Stimulated activated naive CD8-positive, alpha-beta T cell treated with anti-CD3 and anti-CD28 coated beads, Interleukin-15, Interleukin-2, amounts not matched to agents 100 ng/mL and 50 ng/mL, for 24 hours (primary cell): ENCODE measurements at regions not wholly inside any gene's neighbourhood (a gene's known extent, or its start where the extent isn't known, plus 50 kb on each side); places are given as distances from the start of the nearest gene placed in this dataset.

Experiments
- H3K27ac Mint-ChIP-seq: one replicate; pipeline ENCODE4 v1.8.0; 2021; ENCODE audit warnings: mild to moderate bottlenecking, mixed read lengths
- H3K27me3 Mint-ChIP-seq: one replicate; pipeline ENCODE4 v1.8.0; 2021; ENCODE audit warnings: mixed read lengths
- H3K36me3 Mint-ChIP-seq: one replicate; pipeline ENCODE4 v1.8.0; 2021; ENCODE audit warnings: low read depth, mixed read lengths
- H3K4me1 Mint-ChIP-seq: one replicate; pipeline ENCODE4 v1.8.0; 2021; ENCODE audit warnings: low read depth, mixed read lengths
- H3K4me3 Mint-ChIP-seq: one replicate; pipeline ENCODE4 v1.8.0; 2021; ENCODE audit warnings: mild to moderate bottlenecking, mixed read lengths
- H3K9me3 Mint-ChIP-seq: one replicate; pipeline ENCODE4 v1.8.0; 2021; ENCODE audit warnings: mixed read lengths

GRCh38 chr18:78583739-78584458 is 395.7 kb upstream of the SALL3 start:
- Mint-ChIP-seq H3K27me3 (no peaks in the 10 kb centered on the region), H3K4me3 (no peak overlapping the region), H3K4me1 (no peaks in the 10 kb centered on the region), H3K9me3 (peaks cover 4% of the 10 kb centered on the region), H3K36me3 (no peaks in the 10 kb centered on the region), H3K27ac (no peak overlapping the region)

- Mint-ChIP-seq H3K9me3 (peaks cover 4% of the 10 kb centered on the region), H3K27me3 (no peaks in the 10 kb centered on the region), H3K27ac (no peak overlapping the region), H3K4me1 (no peaks in the 10 kb centered on the region), H3K4me3 (no peak overlapping the region), H3K36me3 (no peaks in the 10 kb centered on the region)
These were observed 395.1 kb upstream of the SALL3 start for GRCh38 chr18:78584459-78585022.

DNA sequence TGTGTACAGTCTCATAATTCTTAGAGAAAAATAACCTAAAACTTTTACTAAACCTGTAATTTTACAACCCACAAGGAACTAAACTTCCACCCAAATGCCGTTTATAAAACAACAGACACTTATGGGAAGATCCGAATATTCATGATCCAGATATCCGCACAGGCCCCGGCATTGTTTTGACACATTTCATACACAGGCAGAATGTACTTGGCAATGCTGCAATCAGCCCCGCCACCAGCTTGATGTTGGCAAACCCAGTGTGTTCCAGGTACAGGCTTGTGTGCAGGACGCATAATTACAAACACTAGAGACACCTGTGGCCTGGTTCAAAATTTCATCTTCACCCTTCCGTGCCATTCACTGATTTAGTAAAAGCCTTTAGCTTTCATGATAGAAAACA is 393.0 kb upstream of the SALL3 start:
- H3K27me3 Mint-ChIP-seq, result no peaks in the 10 kb centered on the region

GRCh38 chr18:78587096-78587495 is 392.5 kb upstream of the SALL3 start:
- Mint-ChIP-seq H3K27ac (no peak overlapping the region), H3K4me3 (no peak overlapping the region), H3K27me3 (no peaks in the 10 kb centered on the region), H3K4me1 (no peaks in the 10 kb centered on the region), H3K36me3 (no peaks in the 10 kb centered on the region), H3K9me3 (peaks cover 2% of the 10 kb centered on the region)

More for the DNA sequence above, 393.0 kb upstream of the SALL3 start:
- Mint-ChIP-seq H3K4me1 (no peaks in the 10 kb centered on the region), H3K4me3 (no peak overlapping the region), H3K27ac (no peak overlapping the region), H3K36me3 (no peaks in the 10 kb centered on the region), H3K9me3 (peaks cover 4% of the 10 kb centered on the region)

DNA sequence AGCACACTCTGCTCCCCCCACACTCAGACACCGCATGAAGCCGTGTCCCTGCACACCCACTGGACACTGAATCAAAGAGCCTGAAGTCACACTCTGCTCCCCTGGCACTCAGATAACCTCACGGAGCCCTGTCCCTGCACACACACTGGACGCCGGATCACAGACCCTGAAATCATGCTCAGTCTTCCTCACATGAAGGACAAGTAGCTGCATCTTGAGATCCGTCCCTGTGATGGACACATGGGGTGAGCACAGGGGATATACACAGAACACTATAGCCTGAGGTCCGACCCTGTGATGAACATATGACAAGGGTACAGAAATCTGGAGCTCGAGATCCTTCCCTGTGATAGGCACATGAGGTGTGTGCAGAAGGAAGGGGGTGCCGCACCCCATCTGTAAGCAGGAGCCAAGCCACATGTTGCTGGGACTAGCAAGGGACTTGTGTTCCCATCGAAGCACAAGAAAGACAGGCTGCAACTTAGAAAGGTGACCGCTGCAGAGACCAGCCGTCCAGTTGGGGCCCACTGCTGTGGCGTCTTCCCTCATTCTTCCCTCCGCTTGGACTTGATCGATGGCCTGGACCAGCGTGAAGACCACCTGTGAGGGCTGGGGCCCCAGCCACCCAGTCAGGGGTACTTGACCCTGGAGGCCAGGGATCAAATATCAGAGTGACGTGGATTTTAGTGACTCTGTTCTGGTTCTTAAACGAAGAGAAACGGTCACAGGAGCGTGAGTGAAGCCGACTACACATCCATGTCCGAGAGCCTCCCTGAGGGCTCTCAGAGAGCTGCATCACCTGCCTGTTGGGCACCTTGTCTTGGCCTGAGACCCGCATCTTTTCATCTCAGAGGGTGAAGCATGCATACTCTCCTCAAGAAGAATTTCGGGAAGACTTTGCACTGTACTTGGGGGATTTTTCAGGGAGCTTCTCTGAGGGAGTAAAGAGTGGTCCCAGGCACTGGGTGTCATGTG is 391.7 kb upstream of the SALL3 start:
- Mint-ChIP-seq H3K4me1 (no peaks in the 10 kb centered on the region), H3K4me3 (no peak overlapping the region), H3K27ac (no peak overlapping the region), H3K27me3 (no peaks in the 10 kb centered on the region), H3K9me3 (peaks cover 4% of the 10 kb centered on the region), H3K36me3 (no peaks in the 10 kb centered on the region)

GRCh38 chr18:78589916-78590437 is 389.6 kb upstream of the SALL3 start:
- Mint-ChIP-seq H3K9me3 (peaks cover 8% of the 10 kb centered on the region), H3K27ac (no peak overlapping the region), H3K27me3 (no peaks in the 10 kb centered on the region), H3K4me3 (no peak overlapping the region), H3K36me3 (no peaks in the 10 kb centered on the region), H3K4me1 (no peaks in the 10 kb centered on the region)

DNA sequence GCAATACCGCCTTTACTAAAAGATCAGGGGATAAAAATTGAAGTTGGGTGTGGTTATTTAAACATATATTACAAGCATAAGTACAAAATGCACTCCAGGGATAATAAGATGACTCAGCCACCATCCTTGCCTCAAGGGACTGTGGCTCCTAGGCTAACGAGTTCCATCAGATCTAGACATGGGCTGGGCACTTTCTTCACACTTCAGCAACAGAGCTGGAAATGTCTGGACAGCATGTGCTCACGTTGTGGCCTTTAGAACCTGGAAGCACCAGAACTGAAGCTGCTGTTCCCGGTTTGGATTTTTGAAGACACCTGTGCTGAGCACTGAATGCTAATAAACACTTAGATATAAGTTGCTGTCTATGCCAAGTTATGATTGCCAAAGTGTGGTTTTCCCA is 384.2 kb upstream of the SALL3 start:
- H3K4me1 Mint-ChIP-seq, result no peaks in the 10 kb centered on the region
- no peaks in the 10 kb centered on the region for H3K36me3 Mint-ChIP-seq
- peaks cover 8% of the 10 kb centered on the region for H3K9me3 Mint-ChIP-seq
- H3K4me3 Mint-ChIP-seq, result no peak overlapping the region
- H3K27me3 Mint-ChIP-seq, result no peaks in the 10 kb centered on the region
- no peak overlapping the region for H3K27ac Mint-ChIP-seq

DNA sequence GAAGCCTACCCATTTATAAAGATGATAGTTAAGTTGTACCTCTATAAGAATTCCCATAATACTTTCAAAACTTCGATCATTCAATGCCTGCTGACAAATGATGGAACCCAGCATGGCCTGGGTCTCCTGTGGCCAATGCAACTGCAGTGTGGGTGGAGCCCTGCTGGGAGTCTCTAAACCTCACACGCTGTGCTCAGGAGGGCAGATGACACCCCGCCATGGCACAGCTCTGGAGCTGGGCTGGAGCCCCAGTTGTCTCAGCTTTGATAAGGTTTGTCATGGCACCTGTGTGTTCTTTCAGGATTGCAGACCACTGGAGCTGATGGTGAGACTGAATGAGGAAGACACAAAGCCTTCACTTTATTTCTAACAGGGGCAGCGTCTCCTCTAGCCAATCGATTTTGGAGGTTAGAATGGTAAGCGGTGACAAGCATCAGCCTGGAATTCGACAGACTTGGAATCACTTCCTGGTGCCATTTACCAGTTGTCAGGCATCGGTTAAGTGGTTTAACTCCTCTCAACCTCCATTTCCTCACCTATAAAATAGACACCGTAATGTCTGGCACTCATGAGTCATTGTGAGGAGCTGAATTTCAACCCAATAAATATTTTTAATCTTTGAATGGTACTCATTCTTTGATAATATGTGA is 383.6 kb upstream of the SALL3 start:
- Mint-ChIP-seq H3K4me3 (no peak overlapping the region), H3K36me3 (no peaks in the 10 kb centered on the region), H3K4me1 (no peaks in the 10 kb centered on the region), H3K9me3 (peaks cover 8% of the 10 kb centered on the region), H3K27me3 (no peaks in the 10 kb centered on the region), H3K27ac (no peak overlapping the region)

GRCh38 chr18:78596794-78597345 is 382.7 kb upstream of the SALL3 start:
- no peak overlapping the region for H3K4me3 Mint-ChIP-seq
- no peaks in the 10 kb centered on the region for H3K27me3 Mint-ChIP-seq
- peaks cover 7% of the 10 kb centered on the region for H3K9me3 Mint-ChIP-seq
- no peaks in the 10 kb centered on the region for H3K36me3 Mint-ChIP-seq
- no peak overlapping the region for H3K27ac Mint-ChIP-seq
- H3K4me1 Mint-ChIP-seq, result no peaks in the 10 kb centered on the region

GRCh38 chr18:78601349-78601748 is 378.3 kb upstream of the SALL3 start:
- H3K36me3 Mint-ChIP-seq, result no peaks in the 10 kb centered on the region
- H3K27ac Mint-ChIP-seq, result no peak overlapping the region
- no peaks in the 10 kb centered on the region for H3K4me1 Mint-ChIP-seq
- no peak overlapping the region for H3K4me3 Mint-ChIP-seq
- H3K27me3 Mint-ChIP-seq, result no peaks in the 10 kb centered on the region
- H3K9me3 Mint-ChIP-seq, result peaks cover 5% of the 10 kb centered on the region

DNA sequence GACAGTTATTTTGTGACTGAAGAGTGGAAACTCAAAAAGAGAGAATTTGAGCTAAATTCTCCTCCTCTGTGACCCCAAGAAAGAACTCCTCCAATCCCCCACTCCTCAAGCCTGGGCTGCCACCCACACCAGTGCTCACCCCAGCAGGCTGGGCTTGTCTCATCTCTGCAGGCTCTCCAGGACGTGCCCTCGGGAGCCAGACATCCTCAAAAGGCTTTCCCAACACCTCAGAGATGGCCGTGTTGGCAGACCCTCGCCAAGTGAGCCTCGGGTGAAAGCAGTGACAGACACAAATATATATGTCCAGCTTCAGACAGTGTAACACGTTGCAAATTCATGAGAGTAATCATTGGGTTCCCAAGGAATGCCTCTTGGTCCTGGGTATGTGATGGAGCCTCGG is 377.7 kb upstream of the SALL3 start:
- Mint-ChIP-seq H3K27ac (no peak overlapping the region), H3K36me3 (no peaks in the 10 kb centered on the region), H3K9me3 (peaks cover 5% of the 10 kb centered on the region), H3K4me3 (no peak overlapping the region), H3K4me1 (no peaks in the 10 kb centered on the region), H3K27me3 (no peaks in the 10 kb centered on the region)

GRCh38 chr18:78602430-78602829 is 377.2 kb upstream of the SALL3 start:
- no peak overlapping the region for H3K27ac Mint-ChIP-seq

GRCh38 chr18:78603102-78603983 is 376.3 kb upstream of the SALL3 start:
- peaks cover 8% of the 10 kb centered on the region for H3K9me3 Mint-ChIP-seq
- H3K4me3 Mint-ChIP-seq, result no peak overlapping the region
- H3K36me3 Mint-ChIP-seq, result no peaks in the 10 kb centered on the region
- H3K27me3 Mint-ChIP-seq, result no peaks in the 10 kb centered on the region
- no peak overlapping the region for H3K27ac Mint-ChIP-seq
- no peaks in the 10 kb centered on the region for H3K4me1 Mint-ChIP-seq

More at GRCh38 chr18:78602430-78602829, 377.2 kb upstream of the SALL3 start:
- Mint-ChIP-seq H3K27me3 (no peaks in the 10 kb centered on the region), H3K36me3 (no peaks in the 10 kb centered on the region), H3K9me3 (peaks cover 5% of the 10 kb centered on the region), H3K4me1 (no peaks in the 10 kb centered on the region), H3K4me3 (no peak overlapping the region)
